ENCODE measurements at regions not wholly inside any gene's neighbourhood (a gene's known extent, or its start where the extent isn't known, plus 50 kb on each side); places are given as distances from the start of the nearest gene placed in this dataset.
"Not testable (repeated sequence)": the region's sequence is repeated elsewhere in the genome, so short reads cannot be mapped to it uniquely, and the experiment has no call there.

DNA sequence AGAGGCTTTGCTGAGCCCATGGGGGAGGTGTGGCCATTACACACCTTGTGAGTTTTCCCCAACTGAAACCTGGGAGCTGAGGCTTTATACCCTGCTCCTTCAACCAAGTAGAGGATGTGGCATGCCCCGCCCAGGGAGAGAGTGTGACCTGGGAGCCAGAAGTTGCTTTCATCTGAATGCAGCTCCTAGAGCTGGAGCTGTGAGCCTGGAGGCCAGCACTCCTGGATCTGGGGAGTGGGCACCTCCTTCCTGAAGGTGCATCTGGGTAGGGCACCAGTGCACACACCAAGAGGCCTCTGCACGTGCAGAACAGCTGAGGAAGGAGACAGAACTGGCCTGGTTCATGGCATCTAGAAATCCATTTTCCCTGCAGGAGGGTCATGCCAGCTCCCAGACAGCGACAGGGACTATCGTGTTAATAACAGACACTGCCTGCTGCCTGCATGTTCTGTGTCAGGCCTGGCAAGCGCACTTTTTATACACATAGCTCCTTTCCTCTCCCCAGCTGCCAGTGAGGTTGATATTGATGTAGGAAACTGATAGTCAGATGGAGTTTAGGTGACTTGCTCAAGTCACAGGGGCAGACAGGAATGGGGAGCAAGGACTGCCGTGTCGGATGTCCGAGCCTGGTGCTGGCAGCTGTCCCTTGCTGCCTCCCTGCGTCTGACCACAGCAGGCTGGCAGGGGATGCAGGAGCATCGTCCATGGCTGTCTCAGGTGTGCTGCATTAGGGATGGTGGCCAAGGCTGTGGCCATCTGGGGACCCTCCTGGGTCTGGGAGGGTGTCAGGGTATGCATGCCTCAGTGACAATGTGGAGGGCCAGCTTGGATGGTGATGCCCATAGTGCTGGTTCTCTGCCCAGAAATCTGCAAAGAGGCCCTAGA is 189.9 kb upstream of the CXCL12 start:
- intact Hi-C loops (cut with DNase I) = no loop called here

GRCh38 chr10:44575601-44576380 is 190.9 kb upstream of the CXCL12 start:
- no peak overlapping the region for H3K27ac ChIP-seq
- TF ChIP-seq CTCF (IDR thresholded peaks at IDR 0.05) (no peak), POLR2A (IDR thresholded peaks at IDR 0.05) (no peak)
- H3K4me1 ChIP-seq = no peaks in the 10 kb centered on the region
- no peaks in the 10 kb centered on the region for H3K27me3 ChIP-seq
- DNase-seq = no peak
- intact Hi-C loops (cut with DNase I) = no loop called here
- 91% methylated on average over 14 to 18 of the region's 18 CpGs for WGBS, 2 donors
- H3K4me3 ChIP-seq (replicated peaks in 1 of 3) = no peak overlapping the region
- no peaks in the 10 kb centered on the region for H3K36me3 ChIP-seq
- H3K9me3 ChIP-seq = no peaks in the 10 kb centered on the region

More for the DNA sequence above, 189.9 kb upstream of the CXCL12 start:
- no peak for DNase-seq
- Histone ChIP-seq H3K9me3 (no peaks in the 10 kb centered on the region), H3K36me3 (no peaks in the 10 kb centered on the region), H3K27me3 (no peaks in the 10 kb centered on the region), H3K4me1 (no peaks in the 10 kb centered on the region), H3K4me3 (replicated peaks in 1 of 3) (no peak overlapping the region), H3K27ac (no peak overlapping the region)
- no peak for TF ChIP-seq CTCF (IDR thresholded peaks at IDR 0.05)
- TF ChIP-seq POLR2A (IDR thresholded peaks at IDR 0.05) = no peak
- 90 to 92% methylated on average over 6 to 9 of the region's 10 CpGs for WGBS, 2 donors

DNA sequence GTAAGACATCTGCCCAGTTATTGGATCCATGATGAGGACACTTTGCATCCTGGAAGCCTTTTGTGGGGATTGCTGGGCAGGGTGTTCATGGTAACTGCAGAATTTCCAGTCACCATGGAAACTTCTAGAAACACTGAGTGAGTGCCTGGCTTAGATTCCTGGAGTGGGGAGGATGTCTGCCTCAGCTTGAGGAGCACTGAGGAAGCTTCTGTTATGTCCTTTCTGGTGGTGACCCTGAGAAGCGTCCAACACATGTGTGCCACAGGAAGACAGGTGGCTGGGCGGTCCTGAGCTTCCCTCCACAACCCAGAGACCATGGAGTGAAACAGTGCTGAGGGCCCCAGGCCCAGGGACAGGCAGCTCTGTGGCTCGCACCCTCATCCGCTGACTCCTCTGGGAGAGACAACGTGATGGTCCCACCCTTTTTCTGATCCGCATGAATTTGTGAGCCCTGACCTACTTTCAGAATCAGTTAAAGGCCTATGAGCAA is 191.8 kb upstream of the CXCL12 start:
- no peak overlapping the region for H3K27ac ChIP-seq
- H3K36me3 ChIP-seq = no peaks in the 10 kb centered on the region
- no peak for DNase-seq
- H3K9me3 ChIP-seq = no peaks in the 10 kb centered on the region
- H3K4me1 ChIP-seq = no peaks in the 10 kb centered on the region
- WGBS, 2 donors = 76 to 90% methylated on average over 6 of the region's 6 CpGs
- TF ChIP-seq CTCF (IDR thresholded peaks at IDR 0.05) = no peak
- TF ChIP-seq POLR2A (IDR thresholded peaks at IDR 0.05) = no peak
- H3K4me3 ChIP-seq (replicated peaks in 1 of 3) = no peak overlapping the region
- H3K27me3 ChIP-seq = no peaks in the 10 kb centered on the region
- intact Hi-C loops (cut with DNase I) = no loop called here

DNA sequence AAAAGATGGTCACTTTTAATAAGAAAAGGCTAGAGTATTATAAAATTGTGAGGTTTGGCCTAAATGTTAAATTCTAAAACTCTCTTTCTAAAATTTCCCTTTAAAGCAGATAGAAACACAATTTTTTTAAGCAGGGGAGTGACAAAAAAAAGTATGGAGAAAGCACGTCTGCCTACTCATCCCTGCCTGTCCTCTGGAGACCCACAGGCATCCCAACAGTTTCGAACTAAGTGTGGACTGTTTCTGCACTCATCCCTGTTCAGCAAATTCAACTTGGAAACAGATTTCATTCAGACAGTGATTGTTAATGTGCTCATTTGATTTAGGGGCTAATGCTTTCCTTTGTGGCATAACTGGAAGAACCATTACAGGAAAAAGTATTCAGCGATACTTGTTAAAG is 192.6 kb upstream of the CXCL12 start:
- no peak for TF ChIP-seq POLR2A (IDR thresholded peaks at IDR 0.05)
- no peak for TF ChIP-seq CTCF (IDR thresholded peaks at IDR 0.05)
- Histone ChIP-seq H3K27me3 (no peaks in the 10 kb centered on the region), H3K4me1 (no peaks in the 10 kb centered on the region), H3K36me3 (no peaks in the 10 kb centered on the region), H3K4me3 (replicated peaks in 1 of 3) (no peak overlapping the region), H3K9me3 (no peaks in the 10 kb centered on the region), H3K27ac (no peak overlapping the region)
- WGBS, 2 donors = 86 to 87% methylated on average over 3 of the region's 3 CpGs
- no peak for DNase-seq
- intact Hi-C loops (cut with DNase I) = no loop called here

GRCh38 chr10:44578271-44578670 is 193.4 kb upstream of the CXCL12 start:
- DNase-seq = no peak
- TF ChIP-seq POLR2A (IDR thresholded peaks at IDR 0.05) (no peak), CTCF (IDR thresholded peaks at IDR 0.05) (no peak)
- intact Hi-C loops (cut with DNase I) = no loop called here
- Histone ChIP-seq H3K4me3 (replicated peaks in 1 of 3) (no peak overlapping the region), H3K9me3 (no peaks in the 10 kb centered on the region), H3K36me3 (no peaks in the 10 kb centered on the region), H3K4me1 (no peaks in the 10 kb centered on the region), H3K27me3 (no peaks in the 10 kb centered on the region), H3K27ac (no peak overlapping the region)
- 63 to 88% methylated on average over 1 of the region's 1 CpG for WGBS, 2 donors

DNA sequence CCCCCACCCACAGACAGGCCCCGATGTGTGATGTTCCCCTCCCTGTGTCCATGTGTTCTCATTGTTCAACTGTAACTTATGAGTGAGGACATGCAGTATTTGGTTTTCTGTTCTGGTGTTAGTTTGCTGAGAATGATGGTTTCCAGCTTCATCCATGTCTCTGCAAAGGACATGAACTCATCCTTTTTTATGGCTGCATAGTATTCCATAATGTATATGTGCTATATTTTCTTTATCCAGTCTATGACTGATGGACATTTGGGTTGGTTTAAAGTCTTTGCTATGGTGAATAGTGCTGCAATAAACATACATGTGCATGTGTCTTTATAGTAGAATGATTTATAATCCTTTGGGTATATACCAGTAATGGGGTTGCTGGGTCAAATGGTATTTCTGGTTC is 194.1 kb upstream of the CXCL12 start:
- H3K36me3 ChIP-seq; intact Hi-C loops (cut with DNase I); H3K27ac ChIP-seq; H3K4me1 ChIP-seq; H3K4me3 ChIP-seq (replicated peaks in 1 of 3); H3K27me3 ChIP-seq; DNase-seq; H3K9me3 ChIP-seq: not testable (repeated sequence)
- WGBS, 2 donors = 95 to 100% methylated on average over 1 of the region's 1 CpG

All from thyroid gland (tissue), 4 donors.